Ascending aorta (tissue), 2 donors: ENCODE measurements at regions not wholly inside any gene's neighbourhood (a gene's known extent, or its start where the extent isn't known, plus 50 kb on each side); places are given as distances from the start of the nearest gene placed in this dataset.

Source experiments
- DNase-seq, 2 donors: peaks; one replicate each; pipeline ENCODE4 v3.0.0-alpha.2; 2019; ENCODE audit warnings: low spot score in 2 of 2
- H3K27ac ChIP-seq, 2 donors: fragments of 200-600 bp; sonication (generic); one replicate each; pipeline ENCODE4 v1.5.1; 2016 to 2017; ENCODE audit warnings: mild to moderate bottlenecking in 1 of 2
- H3K27me3 ChIP-seq: fragments of 200-600 bp; sonication (generic); one replicate; pipeline ENCODE4 v1.5.1; 2017
- H3K36me3 ChIP-seq, 2 donors: fragments of 200-600 bp; sonication (generic); one replicate each; pipeline ENCODE4 v1.5.1; 2016
- H3K4me1 ChIP-seq, 2 donors: fragments of 200-600 bp; sonication (generic); one replicate each; pipeline ENCODE4 v1.5.1; 2016 to 2017; ENCODE audit warnings: mild to moderate bottlenecking in 1 of 2
- H3K4me3 ChIP-seq, 2 donors: fragments of 200-600 bp; sonication (generic); one replicate each; pipeline ENCODE4 v1.5.1; 2016 to 2017; ENCODE audit warnings: mild to moderate bottlenecking in 1 of 2
- H3K9me3 ChIP-seq, 2 donors: fragments of 200-600 bp; sonication (generic); one replicate each; pipeline ENCODE4 v1.5.1; 2016
- CTCF ChIP-seq, 3 experiments: fragments of 200-600 bp in 2 of 3; fragments of 450-650 bp in 1 of 3; sonication (generic) in 2 of 3; IDR thresholded peaks; one replicate each; pipeline ENCODE4 v1.5.1; 2016 to 2019; ENCODE audit warnings: antibody characterized with exemption in 3 of 3, mild to moderate bottlenecking in 1 of 3, moderate library complexity in 1 of 3
- intact Hi-C: fragments of 100-400 bp; cut with DNase I; formaldehyde crosslinking; loops from one replicate; pipeline ENCODE4 v1.15.1; 2023

- Histone ChIP-seq H3K36me3 (no peaks in the 10 kb centered on the region), H3K27me3 (no peaks in the 10 kb centered on the region), H3K4me3 (no peak overlapping the region), H3K9me3 (no peaks in the 10 kb centered on the region), H3K27ac (no peak overlapping the region), H3K4me1 (no peaks in the 10 kb centered on the region)
- DNase-seq: no peak
- no peak for TF ChIP-seq CTCF (IDR thresholded peaks at IDR 0.05)
- intact Hi-C loops: no loop called here
Measured at GRCh38 chr10:117652228-117653169, 110.0 kb downstream of the EMX2 start.

- Histone ChIP-seq H3K4me3 (no peak overlapping the region), H3K9me3 (no peaks in the 10 kb centered on the region), H3K4me1 (no peaks in the 10 kb centered on the region), H3K27ac (no peak overlapping the region), H3K27me3 (no peaks in the 10 kb centered on the region), H3K36me3 (no peaks in the 10 kb centered on the region)
- intact Hi-C loops: no loop called here
- DNase-seq: no peak
- no peak for TF ChIP-seq CTCF (IDR thresholded peaks at IDR 0.05)
Measured at GRCh38 chr10:117653170-117653515, 110.6 kb downstream of the EMX2 start.

- intact Hi-C loops: no loop called here
- H3K4me3 ChIP-seq: no peak overlapping the region
- H3K27me3 ChIP-seq: no peaks in the 10 kb centered on the region
- H3K27ac ChIP-seq: no peak overlapping the region
- TF ChIP-seq CTCF (IDR thresholded peaks at IDR 0.05): no peak
- no peaks in the 10 kb centered on the region for H3K4me1 ChIP-seq
- no peaks in the 10 kb centered on the region for H3K9me3 ChIP-seq
- DNase-seq: no peak
- no peaks in the 10 kb centered on the region for H3K36me3 ChIP-seq
Measured at GRCh38 chr10:117654105-117654504, 111.6 kb downstream of the EMX2 start.

GRCh38 chr10:117656385-117657367 lies 114.1 kb downstream of the EMX2 start:
- no peaks in the 10 kb centered on the region for H3K27me3 ChIP-seq
- H3K4me3 ChIP-seq: no peak overlapping the region
- DNase-seq: no peak
- intact Hi-C loops: no loop called here
- no peak overlapping the region for H3K27ac ChIP-seq
- H3K9me3 ChIP-seq: no peaks in the 10 kb centered on the region
- H3K4me1 ChIP-seq: no peaks in the 10 kb centered on the region
- H3K36me3 ChIP-seq: no peaks in the 10 kb centered on the region
- no peak for TF ChIP-seq CTCF (IDR thresholded peaks at IDR 0.05)

- intact Hi-C loops: no loop called here
- Histone ChIP-seq H3K27ac (no peak overlapping the region), H3K27me3 (no peaks in the 10 kb centered on the region), H3K9me3 (no peaks in the 10 kb centered on the region), H3K4me1 (no peaks in the 10 kb centered on the region), H3K36me3 (no peaks in the 10 kb centered on the region), H3K4me3 (no peak overlapping the region)
- no peak for TF ChIP-seq CTCF (IDR thresholded peaks at IDR 0.05)
- DNase-seq: no peak
Measured at GRCh38 chr10:117661316-117661715, 118.8 kb downstream of the EMX2 start.
